ENCODE measurements at regions not wholly inside any gene's neighbourhood (a gene's known extent, or its start where the extent isn't known, plus 50 kb on each side); places are given as distances from the start of the nearest gene placed in this dataset.

DNA sequence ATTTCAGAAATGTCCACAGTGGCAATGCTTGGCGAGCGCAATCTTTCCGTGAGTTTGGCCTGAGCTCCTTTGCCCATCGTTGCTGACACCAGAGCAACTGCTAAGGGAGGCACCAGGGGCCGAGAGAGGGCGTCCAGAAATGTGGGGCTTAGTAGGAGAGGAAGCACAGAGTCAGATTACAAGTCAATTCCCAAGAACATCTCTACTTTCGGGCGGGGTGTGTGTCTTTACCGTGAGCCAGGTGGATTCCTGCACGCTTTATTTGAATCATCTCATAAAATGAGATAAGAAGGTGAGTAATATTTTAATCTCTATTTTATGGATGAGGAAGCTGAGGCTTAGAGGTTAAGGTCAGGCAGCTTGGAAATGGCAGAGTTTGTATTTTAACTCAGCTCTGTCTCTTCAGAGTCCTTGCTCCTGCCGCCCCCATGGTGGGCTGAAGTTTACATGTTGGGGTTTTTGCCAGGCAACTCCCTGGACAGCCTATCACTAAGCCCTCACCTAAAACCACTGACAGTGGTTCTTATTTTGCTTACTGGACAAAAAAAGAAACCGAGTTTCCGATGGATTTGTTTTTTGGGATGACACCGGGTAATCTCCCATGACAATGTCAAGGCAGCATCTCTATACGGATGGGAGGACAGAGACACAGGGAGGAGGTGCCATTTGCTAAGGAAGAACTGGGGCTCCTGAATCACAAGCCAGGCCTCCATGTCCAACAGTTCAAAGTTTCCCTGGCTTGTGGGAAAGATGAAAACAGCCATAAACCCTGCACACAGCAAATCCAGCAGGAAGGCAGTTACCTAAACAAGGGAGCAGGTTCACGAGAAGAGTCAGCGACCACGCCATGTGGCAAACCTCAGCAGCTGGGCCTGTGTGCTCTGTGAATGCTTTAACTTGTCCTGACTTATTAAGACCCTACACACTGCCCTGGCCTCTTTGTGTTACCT is 112.6 kb upstream of the SLC24A3 start (continued):
- TF ChIP-seq NR0B1 (IDR thresholded peaks at IDR 0.05; ENCODE audit: partially characterized antibody) (no peak), RBM25 (IDR thresholded peaks at IDR 0.05; ENCODE audit: low read depth, low read length, severe bottlenecking) (no peak), ETV6 (IDR thresholded peaks at IDR 0.05; ENCODE audit: borderline replicate concordance in 1 of 2, low read depth in 2 of 2, low read length in 1 of 2) (no peak), ETV6 (CRISPR knock-in tag; IDR thresholded peaks at IDR 0.05; ENCODE audit: borderline replicate concordance) (no peak), ZFP91 (CRISPR knock-in tag; IDR thresholded peaks at IDR 0.05) (no peak), BCL6 (CRISPR knock-in tag; IDR thresholded peaks at IDR 0.05) (no peak), SLC30A9 (CRISPR knock-in tag; IDR thresholded peaks at IDR 0.05) (no peak), ZSCAN32 (CRISPR knock-in tag; IDR thresholded peaks at IDR 0.05) (no peak), SMARCA5 (IDR thresholded peaks at IDR 0.05) (no peak), ZNF316 (IDR thresholded peaks at IDR 0.05) (0 out of 2 replicates have a peak, but pooled peaks have one; percentile 34), ZNF699 (CRISPR knock-in tag; IDR thresholded peaks at IDR 0.05; ENCODE audit: insufficient replicate concordance) (no peak), ZBTB12 (CRISPR knock-in tag; IDR thresholded peaks at IDR 0.05) (no peak), CEBPB (tag; IDR thresholded peaks at IDR 0.05) (no peak)
- TF ChIP-seq, protein P1, sequence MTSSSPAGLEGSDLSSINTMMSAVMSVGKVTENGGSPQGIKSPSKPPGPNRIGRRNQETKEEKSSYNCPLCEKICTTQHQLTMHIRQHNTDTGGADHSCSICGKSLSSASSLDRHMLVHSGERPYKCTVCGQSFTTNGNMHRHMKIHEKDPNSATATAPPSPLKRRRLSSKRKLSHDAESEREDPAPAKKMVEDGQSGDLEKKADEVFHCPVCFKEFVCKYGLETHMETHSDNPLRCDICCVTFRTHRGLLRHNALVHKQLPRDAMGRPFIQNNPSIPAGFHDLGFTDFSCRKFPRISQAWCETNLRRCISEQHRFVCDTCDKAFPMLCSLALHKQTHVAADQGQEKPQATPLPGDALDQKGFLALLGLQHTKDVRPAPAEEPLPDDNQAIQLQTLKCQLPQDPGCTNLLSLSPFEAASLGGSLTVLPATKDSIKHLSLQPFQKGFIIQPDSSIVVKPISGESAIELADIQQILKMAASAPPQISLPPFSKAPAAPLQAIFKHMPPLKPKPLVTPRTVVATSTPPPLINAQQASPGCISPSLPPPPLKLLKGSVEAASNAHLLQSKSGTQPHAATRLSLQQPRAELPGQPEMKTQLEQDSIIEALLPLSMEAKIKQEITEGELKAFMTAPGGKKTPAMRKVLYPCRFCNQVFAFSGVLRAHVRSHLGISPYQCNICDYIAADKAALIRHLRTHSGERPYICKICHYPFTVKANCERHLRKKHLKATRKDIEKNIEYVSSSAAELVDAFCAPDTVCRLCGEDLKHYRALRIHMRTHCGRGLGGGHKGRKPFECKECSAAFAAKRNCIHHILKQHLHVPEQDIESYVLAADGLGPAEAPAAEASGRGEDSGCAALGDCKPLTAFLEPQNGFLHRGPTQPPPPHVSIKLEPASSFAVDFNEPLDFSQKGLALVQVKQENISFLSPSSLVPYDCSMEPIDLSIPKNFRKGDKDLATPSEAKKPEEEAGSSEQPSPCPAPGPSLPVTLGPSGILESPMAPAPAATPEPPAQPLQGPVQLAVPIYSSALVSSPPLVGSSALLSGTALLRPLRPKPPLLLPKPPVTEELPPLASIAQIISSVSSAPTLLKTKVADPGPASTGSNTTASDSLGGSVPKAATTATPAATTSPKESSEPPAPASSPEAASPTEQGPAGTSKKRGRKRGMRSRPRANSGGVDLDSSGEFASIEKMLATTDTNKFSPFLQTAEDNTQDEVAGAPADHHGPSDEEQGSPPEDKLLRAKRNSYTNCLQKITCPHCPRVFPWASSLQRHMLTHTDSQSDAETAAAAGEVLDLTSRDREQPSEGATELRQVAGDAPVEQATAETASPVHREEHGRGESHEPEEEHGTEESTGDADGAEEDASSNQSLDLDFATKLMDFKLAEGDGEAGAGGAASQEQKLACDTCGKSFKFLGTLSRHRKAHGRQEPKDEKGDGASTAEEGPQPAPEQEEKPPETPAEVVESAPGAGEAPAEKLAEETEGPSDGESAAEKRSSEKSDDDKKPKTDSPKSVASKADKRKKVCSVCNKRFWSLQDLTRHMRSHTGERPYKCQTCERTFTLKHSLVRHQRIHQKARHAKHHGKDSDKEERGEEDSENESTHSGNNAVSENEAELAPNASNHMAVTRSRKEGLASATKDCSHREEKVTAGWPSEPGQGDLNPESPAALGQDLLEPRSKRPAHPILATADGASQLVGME (CRISPR knock-in tag; IDR thresholded peaks at IDR 0.05) = no peak
